Panc1 (cell line): ENCODE measurements at regions not wholly inside any gene's neighbourhood (a gene's known extent, or its start where the extent isn't known, plus 50 kb on each side); places are given as distances from the start of the nearest gene placed in this dataset.

Source experiments
- ATAC-seq: fragments of 200-7000 bp; cut with Tn5 transposase; 2 replicates; pipeline ENCODE4 v1.9.1; 2020; ENCODE audit warnings: mild to moderate bottlenecking, moderate library complexity
- BruUV-seq: library from RNA; stranded (reverse); fragments of 400-500 nt; replicated peaks from 2 replicates; lab custom pipeline; 2021; lab: Mats Ljungman, UMichigan
- CTCF ChIA-PET: fragments of 300-600 bp; sonication (Branson Sonifier 250); formaldehyde crosslinking; loops from one replicate; lab custom pipeline; 2022; ENCODE audit warnings: antibody characterized with exemption; lab: Charles Lee
- POLR2A ChIA-PET: fragments of 300-600 bp; sonication (Branson Sonifier 250); formaldehyde crosslinking; loops from one replicate; lab custom pipeline; 2022; ENCODE audit warnings: antibody characterized with exemption; lab: Charles Lee
- DNase-seq: peaks from one replicate; pipeline ENCODE4 v3.0.0-alpha.2; 2010; ENCODE audit warnings: low read depth, low spot score
- H3K27ac ChIP-seq: 2 replicates; pipeline ENCODE4 v1.5.1; 2011; ENCODE audit warnings: mild to moderate bottlenecking, low read length, inconsistent platforms
- H3K27me3 ChIP-seq: fragments of 200-500 bp; sonication (Bioruptor generic); 2 replicates; pipeline ENCODE4 v1.6.0; 2014; ENCODE audit warnings: low read length, inconsistent platforms; ENCODE audit not compliant: control insufficient read depth, insufficient read depth
- H3K36me3 ChIP-seq: fragments of 200-500 bp; sonication (Bioruptor generic); 2 replicates; pipeline ENCODE4 v1.5.1; 2014; ENCODE audit warnings: inconsistent platforms, mild to moderate bottlenecking, low read length, moderate library complexity; ENCODE audit not compliant: control insufficient read depth, insufficient read depth
- H3K4me1 ChIP-seq: 2 replicates; pipeline ENCODE4 v1.5.1; 2011; ENCODE audit warnings: inconsistent platforms, mild to moderate bottlenecking, low read length, moderate library complexity; ENCODE audit not compliant: control insufficient read depth, insufficient read depth
- H3K4me3 ChIP-seq, 2 experiments: 2 replicates each; pipeline ENCODE4 v1.5.1; 2011 to 2012; ENCODE audit warnings: low read depth in 2 of 2, low read length in 2 of 2, mild to moderate bottlenecking in 2 of 2, inconsistent platforms in 1 of 2, moderate library complexity in 1 of 2
- H3K9me3 ChIP-seq: fragments of 200-500 bp; sonication (Bioruptor generic); 2 replicates; pipeline ENCODE4 v1.5.1; 2014; ENCODE audit warnings: low read depth, mild to moderate bottlenecking, inconsistent platforms, low read length, moderate library complexity; ENCODE audit not compliant: control insufficient read depth, insufficient read depth
- CTCF ChIP-seq: fragments of 450-650 bp; IDR thresholded peaks from 2 replicates; pipeline ENCODE4 v1.5.1; 2017; ENCODE audit warnings: mild to moderate bottlenecking
- POLR2AphosphoS5 ChIP-seq: IDR thresholded peaks from 2 replicates; pipeline ENCODE4 v1.6.1; 2012; ENCODE audit warnings: mild to moderate bottlenecking, low read depth, low read length, moderate library complexity
- SIN3A ChIP-seq: IDR thresholded peaks from 2 replicates; pipeline ENCODE4 v1.6.1; 2012; ENCODE audit warnings: low read depth, mild to moderate bottlenecking, low read length, moderate library complexity, borderline replicate concordance; ENCODE audit not compliant: insufficient read depth
- TCF7L2 ChIP-seq: IDR thresholded peaks from 2 replicates; pipeline ENCODE4 v1.6.1; 2011; ENCODE audit warnings: mild to moderate bottlenecking, low read depth, low read length, inconsistent platforms
- in situ Hi-C: cut with HindIII; loops from 2 replicates; pipeline ENCODE4 v1.10.0; 2016; ENCODE audit warnings: low sequenced_read_pairs, low pct_unique_long_range_greater_than_20kb
- intact Hi-C: fragments of 100-400 bp; cut with micrococcal nuclease; formaldehyde crosslinking; loops from one replicate; pipeline ENCODE4 v1.10.0; 2022; ENCODE audit not compliant: unreplicated experiment
- TF ChIP-seq, protein P1 (sequence below), 2 experiments: IDR thresholded peaks; 2 replicates each; pipeline ENCODE4 v1.6.1; 2011 to 2012; ENCODE audit warnings: low read depth in 2 of 2, control low read depth in 1 of 2, low read length in 1 of 2, mild to moderate bottlenecking in 1 of 2, moderate library complexity in 1 of 2; ENCODE audit not compliant: insufficient read depth in 1 of 2

GRCh38 chr16:26524281-26524680 is 542.4 kb upstream of the C16orf82 start:
- no peaks in the 10 kb centered on the region for H3K36me3 ChIP-seq
- H3K27me3 ChIP-seq: no peaks in the 10 kb centered on the region
- TF ChIP-seq, protein P1, sequence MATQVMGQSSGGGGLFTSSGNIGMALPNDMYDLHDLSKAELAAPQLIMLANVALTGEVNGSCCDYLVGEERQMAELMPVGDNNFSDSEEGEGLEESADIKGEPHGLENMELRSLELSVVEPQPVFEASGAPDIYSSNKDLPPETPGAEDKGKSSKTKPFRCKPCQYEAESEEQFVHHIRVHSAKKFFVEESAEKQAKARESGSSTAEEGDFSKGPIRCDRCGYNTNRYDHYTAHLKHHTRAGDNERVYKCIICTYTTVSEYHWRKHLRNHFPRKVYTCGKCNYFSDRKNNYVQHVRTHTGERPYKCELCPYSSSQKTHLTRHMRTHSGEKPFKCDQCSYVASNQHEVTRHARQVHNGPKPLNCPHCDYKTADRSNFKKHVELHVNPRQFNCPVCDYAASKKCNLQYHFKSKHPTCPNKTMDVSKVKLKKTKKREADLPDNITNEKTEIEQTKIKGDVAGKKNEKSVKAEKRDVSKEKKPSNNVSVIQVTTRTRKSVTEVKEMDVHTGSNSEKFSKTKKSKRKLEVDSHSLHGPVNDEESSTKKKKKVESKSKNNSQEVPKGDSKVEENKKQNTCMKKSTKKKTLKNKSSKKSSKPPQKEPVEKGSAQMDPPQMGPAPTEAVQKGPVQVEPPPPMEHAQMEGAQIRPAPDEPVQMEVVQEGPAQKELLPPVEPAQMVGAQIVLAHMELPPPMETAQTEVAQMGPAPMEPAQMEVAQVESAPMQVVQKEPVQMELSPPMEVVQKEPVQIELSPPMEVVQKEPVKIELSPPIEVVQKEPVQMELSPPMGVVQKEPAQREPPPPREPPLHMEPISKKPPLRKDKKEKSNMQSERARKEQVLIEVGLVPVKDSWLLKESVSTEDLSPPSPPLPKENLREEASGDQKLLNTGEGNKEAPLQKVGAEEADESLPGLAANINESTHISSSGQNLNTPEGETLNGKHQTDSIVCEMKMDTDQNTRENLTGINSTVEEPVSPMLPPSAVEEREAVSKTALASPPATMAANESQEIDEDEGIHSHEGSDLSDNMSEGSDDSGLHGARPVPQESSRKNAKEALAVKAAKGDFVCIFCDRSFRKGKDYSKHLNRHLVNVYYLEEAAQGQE (IDR thresholded peaks at IDR 0.05; ENCODE audit: insufficient read depth in 1 of 2, low read depth in 2 of 2, low read length in 1 of 2): no peak
- TF ChIP-seq CTCF (no peak), SIN3A (no peak), POLR2AphosphoS5 (no peak), TCF7L2 (no peak)
- H3K9me3 ChIP-seq: no peaks in the 10 kb centered on the region
- ChIA-PET CTCF (no interaction called here), POLR2A (no interaction called here)
- intact Hi-C loops: no loop called here
- in situ Hi-C loops: no loop called here
- no peak overlapping the region for H3K4me3 ChIP-seq
- no peak overlapping the region for H3K27ac ChIP-seq
- no TSS peak for BruUV-seq
- H3K4me1 ChIP-seq: no peaks in the 10 kb centered on the region
- no peak for ATAC-seq
- DNase-seq: no peak

- ATAC-seq (no peak), DNase-seq (no peak)
- no peaks in the 10 kb centered on the region for H3K4me1 ChIP-seq
- H3K4me3 ChIP-seq: no peak overlapping the region
- no peak overlapping the region for H3K27ac ChIP-seq
- CTCF ChIA-PET: no interaction called here
- intact Hi-C loops: no loop called here
- TF ChIP-seq TCF7L2 (no peak), POLR2AphosphoS5 (no peak), SIN3A (no peak), CTCF (no peak)
- TF ChIP-seq, protein P1 (IDR thresholded peaks at IDR 0.05; ENCODE audit: insufficient read depth in 1 of 2, low read depth in 2 of 2, low read length in 1 of 2): no peak
- no peaks in the 10 kb centered on the region for H3K27me3 ChIP-seq
- no peaks in the 10 kb centered on the region for H3K9me3 ChIP-seq
- in situ Hi-C loops: no loop called here
- H3K36me3 ChIP-seq: no peaks in the 10 kb centered on the region
- no TSS peak for BruUV-seq
- POLR2A ChIA-PET: no interaction called here
Measured at GRCh38 chr16:26524846-26525245, 541.9 kb upstream of the C16orf82 start.
